HG03354 (cell line): ENCODE measurements at regions not wholly inside any gene's neighbourhood (a gene's known extent, or its start where the extent isn't known, plus 50 kb on each side); places are given as distances from the start of the nearest gene placed in this dataset.

Experiments used
- ATAC-seq: cut with Tn5 transposase; IDR thresholded peaks from one replicate; pipeline ENCODE4 v1.9.1; 2021; ENCODE audit warnings: mild to moderate bottlenecking; ENCODE audit not compliant: unreplicated experiment, poor library complexity, severe bottlenecking

- ATAC-seq = no peak
Observed at GRCh38 chr6:48057601-48058000, 53.4 kb downstream of the PTCHD4 start.

- ATAC-seq = no peak
Observed at GRCh38 chr6:48048451-48049146, 62.4 kb downstream of the PTCHD4 start.

GRCh38 chr6:48041894-48042293 is 69.1 kb downstream of the PTCHD4 start:
- no peak for ATAC-seq

- no peak for ATAC-seq
Observed at GRCh38 chr6:48037946-48038345, 73.1 kb downstream of the PTCHD4 start.

- no peak for ATAC-seq
Observed at GRCh38 chr6:48036316-48036715, 74.7 kb downstream of the PTCHD4 start.

GRCh38 chr6:48032151-48032550 is 78.8 kb downstream of the PTCHD4 start:
- no peak for ATAC-seq

- no peak for ATAC-seq
Observed at GRCh38 chr6:48031711-48032110, 79.3 kb downstream of the PTCHD4 start.

GRCh38 chr6:48027704-48028435 is 83.1 kb downstream of the PTCHD4 start:
- ATAC-seq = peak; percentile 72

GRCh38 chr6:48024956-48025355 is 86.0 kb downstream of the PTCHD4 start:
- ATAC-seq = no peak

GRCh38 chr6:48021904-48022303 is 89.1 kb downstream of the PTCHD4 start:
- ATAC-seq = no peak

GRCh38 chr6:48016020-48016755 is 94.8 kb downstream of the PTCHD4 start:
- no peak for ATAC-seq

GRCh38 chr6:47992809-47993208 is 118.2 kb downstream of the PTCHD4 start:
- ATAC-seq = no peak

- ATAC-seq = no peak
Observed at GRCh38 chr6:47983491-47983890, 127.5 kb downstream of the PTCHD4 start.

- ATAC-seq = no peak
Observed at GRCh38 chr6:47977314-47977713, 133.7 kb downstream of the PTCHD4 start.

GRCh38 chr6:47974106-47974505 is 136.9 kb downstream of the PTCHD4 start:
- ATAC-seq = no peak

- no peak for ATAC-seq
Observed at GRCh38 chr6:47970826-47971225, 140.2 kb downstream of the PTCHD4 start.

- ATAC-seq = no peak
Observed at GRCh38 chr6:47967843-47968242, 143.2 kb downstream of the PTCHD4 start.

GRCh38 chr6:47964969-47965368 is 146.0 kb downstream of the PTCHD4 start:
- ATAC-seq = no peak

GRCh38 chr6:47952640-47953039 is 158.4 kb downstream of the PTCHD4 start:
- ATAC-seq = no peak

GRCh38 chr6:47944846-47945245 is 163.0 kb downstream of the OPN5 start:
- no peak for ATAC-seq

GRCh38 chr6:47938405-47938804 is 156.6 kb downstream of the OPN5 start:
- no peak for ATAC-seq
